ENCODE measurements at regions not wholly inside any gene's neighbourhood (a gene's known extent, or its start where the extent isn't known, plus 50 kb on each side); places are given as distances from the start of the nearest gene placed in this dataset.

DNA sequence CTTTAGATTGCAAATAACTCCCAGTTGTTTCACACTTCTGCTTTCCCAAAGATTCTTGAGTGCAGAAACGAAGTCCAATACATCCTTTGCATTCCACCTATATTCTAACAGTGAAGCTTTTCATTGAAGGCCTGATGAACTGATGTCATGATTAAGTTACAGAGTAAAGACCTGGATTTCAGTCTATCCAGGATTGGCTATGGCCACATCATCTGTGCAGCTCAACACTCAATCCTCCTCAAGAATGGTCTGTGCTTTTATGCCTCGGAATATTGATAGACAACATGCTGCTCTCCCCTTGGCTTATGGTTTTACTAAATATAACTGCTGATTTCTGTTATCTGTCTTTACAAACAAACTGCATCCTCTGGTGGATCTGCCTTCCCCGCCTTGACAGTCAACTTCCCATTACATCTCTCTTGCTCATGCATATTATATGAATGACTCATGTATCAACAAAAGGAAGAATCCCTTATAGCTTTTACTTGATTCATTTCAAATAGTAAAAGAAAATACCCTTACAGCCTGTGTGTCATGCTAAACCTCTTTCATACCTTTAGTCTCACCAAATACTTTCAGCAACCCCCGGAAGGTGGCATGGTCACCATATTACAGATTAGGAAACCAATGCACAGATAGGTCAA lies 59.5 kb downstream of the SCN11A start:
- Histone ChIP-seq H4K20me1 (ENCODE audit: insufficient read depth, low read length) (no peaks in the 10 kb centered on the region), H3K9ac (ENCODE audit: low read depth, low read length) (no peak overlapping the region), H3K4me2 (ENCODE audit: insufficient read depth, low read length) (no peak overlapping the region), H3K27ac (ENCODE audit: low read length) (no peak overlapping the region), H2AFZ (ENCODE audit: low read depth, low read length) (no peak overlapping the region), H3K9me3 (ENCODE audit: insufficient read depth, low read length, severe bottlenecking) (no peaks in the 10 kb centered on the region), H3K36me3 (ENCODE audit: insufficient read depth, low read length) (no peaks in the 10 kb centered on the region), H3K4me1 (ENCODE audit: insufficient read depth, low read length) (no peaks in the 10 kb centered on the region), H3K27me3 (ENCODE audit: insufficient read depth, low read length, poor library complexity) (peaks cover 18% of the 10 kb centered on the region), H3K4me3 (ENCODE audit: low read depth in 1 of 2, low read length in 2 of 2) (no peak overlapping the region), H3K79me2 (ENCODE audit: insufficient read depth, low read length) (no peaks in the 10 kb centered on the region)
- no peak for TF ChIP-seq EZH2 (IDR thresholded peaks at IDR 0.05; ENCODE audit: borderline replicate concordance, low read depth, low read length, severe bottlenecking)
- TF ChIP-seq, protein P1, sequence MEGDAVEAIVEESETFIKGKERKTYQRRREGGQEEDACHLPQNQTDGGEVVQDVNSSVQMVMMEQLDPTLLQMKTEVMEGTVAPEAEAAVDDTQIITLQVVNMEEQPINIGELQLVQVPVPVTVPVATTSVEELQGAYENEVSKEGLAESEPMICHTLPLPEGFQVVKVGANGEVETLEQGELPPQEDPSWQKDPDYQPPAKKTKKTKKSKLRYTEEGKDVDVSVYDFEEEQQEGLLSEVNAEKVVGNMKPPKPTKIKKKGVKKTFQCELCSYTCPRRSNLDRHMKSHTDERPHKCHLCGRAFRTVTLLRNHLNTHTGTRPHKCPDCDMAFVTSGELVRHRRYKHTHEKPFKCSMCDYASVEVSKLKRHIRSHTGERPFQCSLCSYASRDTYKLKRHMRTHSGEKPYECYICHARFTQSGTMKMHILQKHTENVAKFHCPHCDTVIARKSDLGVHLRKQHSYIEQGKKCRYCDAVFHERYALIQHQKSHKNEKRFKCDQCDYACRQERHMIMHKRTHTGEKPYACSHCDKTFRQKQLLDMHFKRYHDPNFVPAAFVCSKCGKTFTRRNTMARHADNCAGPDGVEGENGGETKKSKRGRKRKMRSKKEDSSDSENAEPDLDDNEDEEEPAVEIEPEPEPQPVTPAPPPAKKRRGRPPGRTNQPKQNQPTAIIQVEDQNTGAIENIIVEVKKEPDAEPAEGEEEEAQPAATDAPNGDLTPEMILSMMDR (IDR thresholded peaks at IDR 0.05; ENCODE audit: borderline replicate concordance, extremely low read depth, low read length, poor library complexity, severe bottlenecking): no peak
- DNase-seq (no peak), ATAC-seq (ENCODE audit: insufficient read depth, low read depth) (no peak)

DNA sequence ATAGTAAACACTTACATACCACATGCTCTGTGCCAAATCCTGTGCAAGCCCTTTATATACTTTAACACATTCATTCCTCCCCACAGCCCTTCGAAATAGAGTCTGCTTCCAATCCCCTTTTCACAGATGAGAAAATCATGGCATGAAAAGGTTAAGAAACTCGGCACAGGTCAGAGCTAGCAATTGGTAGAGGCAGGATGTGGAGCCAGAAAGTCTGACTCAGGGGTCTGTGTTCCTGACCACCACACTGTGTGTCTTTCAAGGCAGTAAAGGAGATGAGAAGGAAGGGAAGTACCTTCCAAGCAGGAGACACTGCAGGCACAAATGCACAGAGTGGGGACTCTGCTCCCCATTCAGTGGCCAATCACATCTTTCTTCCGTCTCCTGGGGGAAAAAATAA lies 61.1 kb downstream of the SCN11A start:
- Histone ChIP-seq H2AFZ (ENCODE audit: low read depth, low read length) (no peak overlapping the region), H3K27ac (ENCODE audit: low read length) (no peak overlapping the region), H3K27me3 (ENCODE audit: insufficient read depth, low read length, poor library complexity) (peaks cover 24% of the 10 kb centered on the region), H3K4me2 (ENCODE audit: insufficient read depth, low read length) (no peak overlapping the region), H3K9ac (ENCODE audit: low read depth, low read length) (no peak overlapping the region), H3K79me2 (ENCODE audit: insufficient read depth, low read length) (no peaks in the 10 kb centered on the region), H3K36me3 (ENCODE audit: insufficient read depth, low read length) (no peaks in the 10 kb centered on the region), H3K9me3 (ENCODE audit: insufficient read depth, low read length, severe bottlenecking) (no peaks in the 10 kb centered on the region), H4K20me1 (ENCODE audit: insufficient read depth, low read length) (no peaks in the 10 kb centered on the region), H3K4me1 (ENCODE audit: insufficient read depth, low read length) (no peaks in the 10 kb centered on the region), H3K4me3 (ENCODE audit: low read depth in 1 of 2, low read length in 2 of 2) (no peak overlapping the region)
- no peak for ATAC-seq (ENCODE audit: insufficient read depth, low read depth)
- DNase-seq: no peak
- TF ChIP-seq, protein P1 (IDR thresholded peaks at IDR 0.05; ENCODE audit: borderline replicate concordance, extremely low read depth, low read length, poor library complexity, severe bottlenecking): no peak
- TF ChIP-seq EZH2 (IDR thresholded peaks at IDR 0.05; ENCODE audit: borderline replicate concordance, low read depth, low read length, severe bottlenecking): no peak

- H3K9me3 ChIP-seq (ENCODE audit: insufficient read depth, low read length, severe bottlenecking): no peaks in the 10 kb centered on the region
- H3K4me3 ChIP-seq (ENCODE audit: low read depth in 1 of 2, low read length in 2 of 2): no peak overlapping the region
- no peak overlapping the region for H3K27ac ChIP-seq (ENCODE audit: low read length)
- no peak overlapping the region for H3K9ac ChIP-seq (ENCODE audit: low read depth, low read length)
- no peak overlapping the region for H3K4me2 ChIP-seq (ENCODE audit: insufficient read depth, low read length)
- ATAC-seq (ENCODE audit: insufficient read depth, low read depth) (no peak), DNase-seq (no peak)
- H2AFZ ChIP-seq (ENCODE audit: low read depth, low read length): no peak overlapping the region
- H3K27me3 ChIP-seq (ENCODE audit: insufficient read depth, low read length, poor library complexity): peaks cover 24% of the 10 kb centered on the region
- TF ChIP-seq EZH2 (IDR thresholded peaks at IDR 0.05; ENCODE audit: borderline replicate concordance, low read depth, low read length, severe bottlenecking): no peak
- TF ChIP-seq, protein P1 (IDR thresholded peaks at IDR 0.05; ENCODE audit: borderline replicate concordance, extremely low read depth, low read length, poor library complexity, severe bottlenecking): no peak
- no peaks in the 10 kb centered on the region for H4K20me1 ChIP-seq (ENCODE audit: insufficient read depth, low read length)
- no peaks in the 10 kb centered on the region for H3K4me1 ChIP-seq (ENCODE audit: insufficient read depth, low read length)
- H3K79me2 ChIP-seq (ENCODE audit: insufficient read depth, low read length): no peaks in the 10 kb centered on the region
- no peaks in the 10 kb centered on the region for H3K36me3 ChIP-seq (ENCODE audit: insufficient read depth, low read length)
Observed at GRCh38 chr3:38989917-38990510, 61.7 kb downstream of the SCN11A start.

Data from DND-41 (cell line).